Ramos (cell line): ENCODE measurements at regions not wholly inside any gene's neighbourhood (a gene's known extent, or its start where the extent isn't known, plus 50 kb on each side); places are given as distances from the start of the nearest gene placed in this dataset.
"Not testable (repeated sequence)": the region's sequence is repeated elsewhere in the genome, so short reads cannot be mapped to it uniquely, and the experiment has no call there.

Experiments
- in situ Hi-C: fragments of 300-500 bp; cut with MboI; formaldehyde crosslinking; loops from one replicate; pipeline ENCODE4 v1.14.3; 2022; ENCODE audit warnings: low sequenced_read_pairs; ENCODE audit not compliant: unreplicated experiment

DNA sequence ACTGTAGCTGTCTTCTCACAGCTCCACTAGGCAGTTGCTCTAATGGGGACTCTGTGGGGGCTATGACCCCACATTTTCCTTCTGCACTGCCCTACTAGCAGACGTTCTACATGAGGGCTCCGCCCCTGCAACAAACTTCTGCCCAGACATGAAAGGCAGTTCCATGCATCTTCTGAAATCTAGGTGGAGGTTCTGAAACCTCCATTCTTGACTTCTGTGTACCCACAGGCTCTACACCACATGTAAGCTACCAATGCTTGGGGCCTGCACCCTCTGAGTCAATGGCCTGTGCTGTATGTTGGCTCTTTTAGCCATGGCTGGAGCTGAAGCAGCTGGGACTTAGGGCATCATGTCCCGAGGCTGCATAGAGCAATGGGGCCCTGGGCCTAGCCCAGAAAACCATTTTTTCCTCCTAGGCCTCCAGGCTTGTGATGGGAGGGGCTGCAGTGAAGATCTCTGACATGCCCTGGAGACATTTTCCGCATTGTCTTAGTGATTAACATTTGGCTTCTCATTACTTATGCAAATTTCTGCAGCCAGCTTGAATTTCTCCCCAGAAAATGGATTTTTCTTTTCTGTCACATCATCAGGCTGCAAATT, 123.0 kb downstream of the MYCN start:
- in situ Hi-C loops, result no loop called here

DNA sequence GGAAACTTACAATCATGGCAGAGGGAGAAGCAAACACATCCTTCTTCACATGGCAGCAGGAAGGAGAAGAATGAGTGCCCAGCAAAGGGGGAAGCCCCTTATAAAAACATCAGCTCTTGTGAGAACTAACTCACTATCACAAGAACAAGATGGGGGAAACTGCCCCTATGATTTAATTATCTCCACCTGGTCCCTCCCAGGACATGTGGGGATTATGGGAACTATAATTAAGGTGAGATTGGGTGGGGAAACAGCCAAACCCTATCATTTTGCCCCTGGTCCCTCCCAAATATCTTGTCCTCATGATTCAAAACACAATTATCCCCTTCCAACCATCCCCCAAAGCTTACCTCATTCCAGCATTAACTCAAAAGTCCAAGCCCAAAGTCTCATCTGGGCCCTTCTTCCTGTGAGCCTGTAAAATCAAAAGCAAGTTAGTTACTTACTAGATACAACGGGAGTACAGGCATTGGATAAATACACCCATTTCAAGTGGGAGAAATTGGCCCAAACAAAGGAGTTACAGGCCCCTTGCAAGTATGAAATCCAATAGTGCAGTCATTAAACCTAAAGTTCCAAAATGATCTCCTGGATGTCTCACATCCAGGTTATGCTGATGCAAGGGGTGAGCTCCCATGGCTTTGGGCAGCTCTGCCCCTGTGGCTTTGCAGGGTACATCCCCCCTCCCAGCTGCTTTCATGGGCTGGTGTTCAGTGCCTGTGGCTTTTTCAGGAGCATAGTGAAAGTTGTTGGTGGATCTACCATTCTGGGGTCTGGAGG, 122.3 kb downstream of the MYCN start:
- in situ Hi-C loops, result no loop called here

DNA sequence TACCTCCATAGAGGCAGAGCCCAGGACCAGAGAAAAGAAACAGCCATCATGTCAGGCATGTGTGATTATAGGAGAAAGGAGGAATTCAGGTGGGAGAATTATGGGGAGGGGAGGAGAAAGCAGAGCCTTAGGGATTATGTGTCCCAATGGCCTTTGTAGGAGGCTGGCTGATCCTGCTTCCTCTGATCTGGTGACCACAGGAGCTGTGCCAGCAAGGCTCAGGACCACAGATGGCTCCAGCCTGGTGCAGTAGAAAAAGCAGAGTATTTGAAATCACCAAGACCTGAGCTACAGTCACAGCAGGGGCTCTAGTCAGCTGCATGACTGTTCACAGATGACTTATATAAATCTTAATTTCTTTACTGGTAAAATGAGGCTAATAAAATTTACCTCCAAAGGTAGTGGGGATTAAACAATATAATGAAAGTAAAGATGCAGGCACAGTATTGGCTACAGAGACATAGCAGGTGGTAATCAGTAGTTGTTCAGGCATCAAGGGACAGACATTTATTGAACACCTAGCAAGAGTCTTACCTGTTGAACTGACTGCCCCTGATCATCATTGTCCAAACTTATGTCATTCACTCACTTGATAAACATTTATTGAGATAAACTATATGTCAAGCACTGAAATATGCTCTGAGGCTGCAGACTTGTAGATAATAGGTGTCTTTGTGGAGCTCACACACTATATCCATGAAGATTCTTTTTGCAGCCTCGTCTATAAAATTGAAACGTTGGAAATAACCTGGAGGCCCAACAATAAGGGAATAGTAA, 121.3 kb downstream of the MYCN start:
- in situ Hi-C loops, result no loop called here

DNA sequence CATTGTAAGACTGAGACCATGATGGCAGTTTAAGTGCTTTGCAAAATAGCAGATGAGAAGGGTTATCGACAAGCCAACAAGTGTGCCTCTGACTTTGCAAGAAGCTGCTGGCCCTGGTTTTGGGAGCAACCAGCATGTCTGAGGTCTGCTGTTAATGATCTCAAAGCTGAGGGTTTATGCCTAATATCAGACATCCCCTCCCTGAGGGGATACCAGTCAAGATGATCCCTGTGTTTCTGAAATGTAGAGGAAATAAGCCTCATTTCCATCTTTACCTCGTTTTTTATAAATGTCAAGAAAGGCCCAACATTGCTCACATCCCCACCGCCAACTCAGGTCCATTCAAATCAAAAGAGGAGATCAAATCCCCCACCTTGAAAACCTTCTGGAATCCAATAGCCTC, 120.6 kb downstream of the MYCN start:
- in situ Hi-C loops, result no loop called here

DNA sequence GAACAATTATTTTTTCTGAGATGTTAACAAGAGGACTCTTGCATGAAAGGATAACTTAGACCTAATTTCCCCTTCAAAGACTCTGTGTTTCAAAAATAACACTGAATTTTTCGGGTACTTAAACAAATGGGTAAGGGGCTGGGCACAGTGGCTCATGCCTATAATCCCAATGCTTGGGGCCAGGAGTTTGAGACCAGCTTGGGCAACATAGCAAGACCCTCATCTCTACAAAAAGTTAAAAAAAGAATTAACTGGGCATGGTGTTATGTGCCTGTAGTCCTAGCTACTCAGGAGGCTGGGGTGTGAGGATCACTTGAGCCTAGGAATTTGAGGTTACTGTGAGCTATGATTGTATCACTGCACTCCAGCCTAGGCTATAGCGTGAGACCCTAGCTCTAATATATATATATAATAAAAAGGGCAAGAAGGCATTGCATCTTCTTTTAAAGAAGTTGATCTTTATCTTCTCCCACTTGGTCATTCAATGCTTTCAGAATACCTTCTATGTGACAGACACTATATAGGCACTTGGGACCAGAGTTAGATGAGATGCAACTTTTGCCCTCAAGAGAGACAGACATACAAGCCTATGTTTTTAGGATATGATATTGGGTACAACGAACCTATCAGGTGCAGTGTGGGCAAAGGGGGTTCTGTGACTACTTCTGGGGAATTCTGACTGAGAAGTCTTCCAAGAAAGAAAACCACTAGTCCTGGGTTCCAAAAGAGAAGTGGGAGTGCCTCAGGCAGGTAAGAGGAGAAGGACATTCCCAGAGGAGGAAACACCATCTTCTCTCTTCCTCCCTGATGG, 120.0 kb downstream of the MYCN start:
- in situ Hi-C loops, result no loop called here

DNA sequence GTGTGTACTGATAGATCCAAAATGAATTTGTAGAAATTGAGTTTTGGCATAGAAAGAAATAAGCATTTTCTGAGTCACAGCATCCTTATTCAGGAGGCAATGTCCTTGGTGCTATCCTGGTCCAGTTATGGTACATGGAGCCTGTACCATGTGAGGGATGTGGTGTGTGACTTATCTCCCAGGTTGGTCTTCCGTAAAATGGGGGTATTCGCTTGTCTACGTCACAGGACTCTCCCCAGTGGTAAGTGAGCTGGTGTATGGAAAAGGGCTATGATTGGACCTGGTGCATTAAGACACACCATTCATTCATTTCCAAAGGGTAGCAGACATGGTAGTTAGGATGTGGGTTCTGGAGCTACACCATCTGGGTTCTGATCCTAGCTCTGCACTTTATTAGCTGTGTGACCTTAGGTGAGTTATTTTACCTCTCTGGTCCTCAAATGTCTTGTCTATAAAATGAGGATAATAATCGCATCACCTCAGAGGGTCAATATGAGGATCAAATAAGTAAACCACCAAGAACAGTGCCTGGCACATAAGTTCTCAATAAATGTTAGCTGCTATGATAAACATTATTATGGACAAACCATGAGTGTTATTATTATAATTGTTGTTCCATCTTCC, 119.2 kb downstream of the MYCN start:
- in situ Hi-C loops, result no loop called here

DNA sequence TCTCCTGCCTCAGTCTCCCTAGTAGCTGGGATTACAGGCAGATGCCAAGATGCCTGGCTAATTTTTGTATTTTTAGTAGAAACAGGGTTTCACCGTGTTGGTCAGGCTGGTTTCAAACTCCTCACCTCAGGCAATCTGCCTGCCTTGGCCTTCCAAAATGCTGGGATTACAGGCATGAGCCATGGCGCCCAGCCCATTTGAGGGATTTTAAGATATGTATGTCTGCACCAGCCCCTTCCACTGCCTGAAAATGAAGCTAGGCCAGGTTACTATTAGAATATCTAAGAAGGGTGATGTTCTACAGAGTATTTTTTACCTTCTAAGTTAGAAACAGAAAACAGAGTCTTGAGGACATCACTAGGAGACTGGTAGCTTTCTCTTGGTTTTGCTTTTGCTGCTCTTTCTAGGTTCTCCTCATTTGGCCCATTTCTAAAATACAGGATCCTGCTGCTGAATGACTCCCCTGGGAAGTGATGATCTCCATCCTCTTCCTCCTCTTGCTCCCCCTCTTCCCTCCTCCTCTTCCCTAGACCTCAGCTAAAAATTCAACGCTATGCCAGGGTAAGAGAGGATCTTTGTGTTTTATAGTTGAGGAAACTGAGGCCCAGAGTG, 118.5 kb downstream of the MYCN start:
- in situ Hi-C loops, result no loop called here

DNA sequence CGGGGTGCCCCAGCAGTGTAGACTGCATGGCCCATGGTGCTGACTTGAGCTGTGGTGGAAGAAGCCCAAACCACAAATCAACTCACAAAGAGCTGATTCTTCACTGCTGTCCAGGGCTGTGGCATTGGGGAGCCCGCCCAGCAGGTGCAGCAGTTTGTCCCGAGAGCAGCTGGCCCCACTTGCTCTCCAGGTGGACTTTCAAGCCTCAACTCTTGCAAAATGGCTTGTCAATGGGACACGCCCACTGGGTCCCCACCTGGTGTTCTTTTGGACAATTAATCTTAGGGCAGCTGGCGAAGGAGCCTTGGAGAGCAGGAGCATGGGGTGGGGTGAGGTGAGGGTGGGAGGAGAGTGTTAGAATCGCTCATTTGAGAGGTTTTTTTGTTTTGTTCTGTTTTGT, 117.9 kb downstream of the MYCN start:
- in situ Hi-C loops, result no loop called here

DNA sequence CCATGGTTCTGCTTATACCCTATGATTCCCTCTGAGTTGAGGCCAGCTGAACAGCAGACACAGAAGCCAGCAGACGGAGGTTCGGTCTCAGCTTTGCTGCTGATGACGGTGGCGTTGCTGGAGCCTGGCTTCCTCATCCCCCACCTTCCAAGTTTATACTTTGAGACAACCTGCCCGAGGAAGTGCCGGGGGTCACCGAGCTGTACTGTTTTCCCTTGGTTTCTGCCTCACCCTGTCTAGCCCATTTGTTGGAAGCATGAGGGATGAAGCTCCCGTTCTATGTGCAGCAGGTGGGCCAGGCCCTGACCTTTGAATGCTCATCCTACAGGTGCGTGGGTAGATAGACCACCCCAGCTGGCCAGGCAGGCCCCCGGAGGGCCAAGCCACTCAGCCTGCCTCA, 117.3 kb downstream of the MYCN start:
- in situ Hi-C loops, result no loop called here

DNA sequence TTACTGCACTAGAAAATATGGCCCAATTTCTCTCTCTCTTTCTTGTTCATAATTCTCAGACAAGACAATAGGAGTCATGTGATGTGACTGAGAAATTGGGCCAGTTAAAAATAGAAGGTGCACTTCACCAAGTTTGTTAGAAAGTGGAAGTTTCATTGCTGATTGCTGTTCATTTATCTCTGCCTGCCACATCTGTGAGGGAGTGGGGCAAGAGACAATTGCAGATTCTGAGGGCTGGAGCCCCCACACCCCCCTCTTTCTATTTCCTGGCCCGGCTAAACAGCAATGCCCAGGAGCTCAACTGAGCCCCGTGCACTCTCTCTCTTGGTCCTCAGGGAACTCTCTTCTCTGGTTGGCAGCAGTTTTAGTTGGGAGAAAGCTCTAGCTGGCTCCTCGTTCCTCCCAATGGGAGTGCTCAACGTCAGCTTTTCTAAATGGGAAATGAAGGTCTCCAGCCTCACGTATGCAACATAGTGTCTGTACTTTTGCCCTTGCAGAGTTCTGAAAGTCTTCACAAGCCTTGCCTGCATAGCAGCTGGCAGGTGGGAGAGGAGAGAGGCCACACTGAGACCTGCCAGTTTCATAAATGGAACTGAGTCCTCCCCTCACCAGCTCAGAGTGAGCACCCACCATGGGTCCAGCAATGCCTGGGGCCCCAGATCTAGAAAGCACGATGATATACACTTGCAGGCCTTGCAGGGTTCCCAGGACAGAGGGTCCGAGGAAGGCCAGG, 115.7 kb downstream of the MYCN start:
- in situ Hi-C loops, result no loop called here

DNA sequence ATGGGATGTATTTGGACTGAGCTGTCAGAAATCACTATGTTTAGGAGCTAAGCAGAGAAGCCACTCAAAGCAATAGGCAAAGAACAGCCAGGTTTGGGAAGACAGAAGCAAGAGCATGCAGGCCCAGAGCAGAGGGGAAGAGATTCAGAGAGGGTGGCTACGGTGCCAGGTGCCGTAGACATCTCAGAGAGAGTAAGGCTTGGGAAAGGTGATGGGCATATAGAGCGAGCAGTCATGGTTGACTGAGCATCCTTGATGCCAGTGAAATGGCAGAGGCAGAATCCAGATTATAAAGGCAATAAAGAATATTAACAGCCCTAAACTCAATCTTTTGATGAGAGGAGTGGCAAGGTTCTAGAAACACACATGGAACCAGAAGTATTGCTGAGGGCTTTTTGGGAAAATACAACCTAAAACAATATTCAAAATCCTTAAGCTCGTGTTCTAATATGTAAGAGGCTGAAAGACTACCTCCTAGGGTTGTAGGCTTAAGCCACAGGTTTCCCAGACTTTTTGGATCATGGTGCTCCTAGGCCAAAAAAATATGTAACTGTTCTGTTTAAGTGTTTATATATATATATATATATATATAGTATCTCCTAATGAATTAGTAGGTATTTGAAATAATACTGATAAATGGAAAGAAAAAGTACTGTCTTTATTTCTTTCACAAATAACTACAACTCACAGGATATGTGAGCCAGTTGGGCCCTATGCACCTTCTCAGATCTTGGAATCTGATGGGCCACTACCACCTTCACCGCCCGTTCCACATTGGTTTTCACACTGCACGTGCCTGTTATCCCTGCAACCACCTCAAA, 113.3 kb downstream of the MYCN start:
- in situ Hi-C loops, result no loop called here

DNA sequence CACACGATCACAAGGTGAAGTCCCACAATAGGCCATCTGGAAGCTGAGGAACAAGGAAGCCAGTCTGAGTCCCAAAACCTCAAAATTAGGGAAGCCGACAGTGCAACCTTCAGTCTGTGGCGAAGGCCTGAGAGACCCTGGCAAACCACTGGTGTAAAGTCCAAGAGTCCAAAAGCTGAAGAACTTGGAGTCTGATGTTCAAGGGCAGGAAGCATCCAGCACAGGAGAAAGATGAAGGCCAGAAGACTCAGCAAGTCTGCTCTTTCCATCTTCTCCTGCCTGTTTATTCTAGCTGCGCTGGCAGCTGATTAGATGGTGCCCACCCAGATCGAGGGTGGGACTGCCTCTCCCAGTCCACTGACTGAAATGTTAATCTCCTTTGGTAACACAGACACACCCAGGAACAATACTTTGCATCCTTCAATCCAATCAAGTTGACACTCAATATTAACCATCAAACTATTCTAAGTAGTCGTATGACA, 112.3 kb downstream of the MYCN start:
- in situ Hi-C loops, result not testable (repeated sequence)

DNA sequence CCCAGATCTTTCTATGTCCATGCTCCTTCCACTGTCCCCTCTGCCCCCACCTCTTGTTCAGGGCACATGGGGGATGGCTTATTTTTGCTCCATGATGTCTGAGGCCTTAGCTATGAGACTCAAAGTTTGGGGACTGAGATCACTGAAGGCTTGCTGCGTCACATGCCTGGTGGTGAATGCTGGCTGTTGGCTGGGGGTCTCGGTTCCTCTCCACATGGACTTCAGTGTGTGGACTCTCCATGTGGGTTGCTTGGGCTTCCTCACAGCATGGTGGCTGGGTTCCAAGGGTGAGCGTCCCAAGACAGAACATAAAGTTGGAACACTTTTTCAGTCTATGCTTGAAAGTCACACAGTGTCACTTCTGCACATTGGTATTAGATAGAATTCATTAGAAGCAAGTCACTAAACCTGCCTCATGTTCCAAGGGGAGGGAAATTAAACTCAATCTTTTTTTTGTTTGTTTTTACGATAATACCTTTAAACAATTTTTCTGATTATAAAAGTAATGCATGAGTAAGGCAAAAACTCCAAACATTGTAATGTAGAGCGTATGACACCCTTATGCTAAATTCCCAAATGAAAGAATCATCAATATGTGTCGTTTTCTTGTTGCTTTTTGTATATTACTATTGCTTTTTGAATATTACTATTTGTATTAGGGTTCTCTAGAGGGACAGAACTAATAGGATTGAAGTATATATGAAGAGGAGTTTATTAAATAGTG, 111.7 kb downstream of the MYCN start:
- in situ Hi-C loops, result no loop called here

DNA sequence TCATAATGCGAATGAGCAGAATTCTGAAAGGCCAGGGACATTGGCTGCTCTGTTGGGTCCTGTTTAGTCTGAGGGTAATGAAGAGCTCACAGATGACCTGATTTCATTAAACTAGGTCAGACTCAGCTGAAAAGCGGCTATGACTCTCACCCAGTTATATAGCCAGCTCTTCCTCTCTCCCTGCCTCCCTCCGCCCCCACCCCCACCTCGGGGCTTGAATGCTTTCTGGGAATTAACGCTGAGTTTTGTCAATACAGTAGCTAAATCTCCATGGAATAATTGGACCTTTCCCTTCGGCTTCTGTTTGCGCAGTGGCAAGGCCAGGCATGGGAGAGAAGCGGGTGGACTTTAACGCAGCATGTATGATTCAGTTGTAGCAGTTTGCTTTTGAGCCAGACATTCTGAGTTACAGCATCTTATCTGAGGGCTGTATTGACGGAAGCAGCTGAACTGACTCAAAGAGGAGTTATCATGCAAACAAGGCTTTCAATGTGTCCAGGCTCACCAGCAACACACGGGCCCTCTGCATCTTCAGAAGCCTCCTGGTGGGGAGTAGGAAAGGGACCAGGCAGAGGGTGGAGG, 110.6 kb downstream of the MYCN start:
- in situ Hi-C loops, result no loop called here

DNA sequence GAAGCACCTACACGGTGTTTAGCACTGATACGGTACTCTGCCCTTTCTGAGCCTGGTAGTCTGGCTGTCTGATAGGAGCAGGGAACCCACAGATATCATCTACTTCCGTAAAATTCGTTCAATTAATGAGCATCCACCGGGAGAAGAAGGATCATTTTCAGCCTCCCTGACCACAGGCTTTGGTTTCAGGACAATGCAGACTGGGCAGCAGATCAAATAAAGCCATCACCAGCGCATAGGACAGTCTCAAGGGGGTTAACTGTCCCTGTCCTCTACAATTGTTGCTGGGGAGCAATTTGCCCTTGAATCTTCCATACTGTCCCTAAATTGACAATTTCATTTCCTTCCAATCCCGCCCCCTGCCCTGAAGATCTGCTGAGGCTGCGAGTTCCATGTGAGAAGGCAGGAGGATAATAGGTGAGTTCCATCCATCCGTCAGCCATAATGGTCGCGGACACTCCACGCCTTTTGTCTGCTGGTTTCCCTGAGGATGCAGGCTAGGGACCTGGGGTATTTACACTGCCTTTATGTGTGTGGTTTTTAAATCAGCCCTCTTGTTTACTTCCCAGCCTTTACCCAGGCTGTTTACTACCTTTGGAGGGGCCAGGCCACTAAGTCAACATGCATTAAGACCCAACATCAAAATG, 110.0 kb downstream of the MYCN start:
- in situ Hi-C loops, result no loop called here

DNA sequence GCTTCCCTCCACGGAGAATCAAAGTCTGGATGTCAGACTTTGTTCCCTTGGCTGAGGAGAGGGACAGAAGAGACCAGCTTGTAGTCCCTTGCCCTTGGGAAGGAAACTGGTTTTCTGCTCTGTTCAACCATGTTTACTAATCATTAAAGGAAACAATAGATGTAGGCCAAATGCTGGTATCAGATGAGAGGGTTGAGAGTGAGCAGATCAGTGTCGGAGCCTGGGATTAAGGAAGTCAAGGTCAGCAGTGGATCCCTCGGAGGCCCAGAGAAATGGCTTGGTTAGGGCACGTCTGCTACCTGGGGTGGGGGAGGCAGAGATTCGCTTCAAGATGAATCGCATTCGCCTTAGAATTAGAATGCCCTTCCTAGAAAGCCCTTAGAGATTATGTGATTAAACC, 109.1 kb downstream of the MYCN start:
- in situ Hi-C loops, result no loop called here

DNA sequence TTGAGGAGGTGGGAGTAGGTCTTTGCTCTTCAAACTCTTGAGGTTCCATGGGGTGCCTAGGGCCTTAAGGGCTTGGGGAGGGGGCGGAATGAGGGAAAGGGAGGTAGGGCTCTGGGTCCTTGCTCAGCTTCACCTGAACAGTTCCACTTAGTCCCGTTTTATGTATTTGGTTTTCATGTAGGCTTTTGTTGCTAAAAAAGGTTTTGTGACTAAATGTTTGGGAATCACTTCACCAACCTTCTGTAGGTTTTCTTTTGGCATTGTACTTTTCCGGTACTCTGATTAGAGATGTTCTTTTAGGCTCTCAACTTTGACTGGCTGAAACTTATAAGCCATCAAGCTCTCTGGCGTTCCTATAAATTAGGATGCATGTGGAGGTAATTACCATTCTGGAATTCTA, 108.1 kb downstream of the MYCN start:
- in situ Hi-C loops, result no loop called here
